Heart right ventricle (tissue), 16 donors: ENCODE measurements at regions not wholly inside any gene's neighbourhood (a gene's known extent, or its start where the extent isn't known, plus 50 kb on each side); places are given as distances from the start of the nearest gene placed in this dataset.

Experiments
- ATAC-seq, 8 donors: fragments of 200-7000 bp; cut with Tn5 transposase; one replicate each; pipeline ENCODE4 v1.9.1; 2020; ENCODE audit warnings: mild to moderate bottlenecking in 8 of 8, moderate library complexity in 8 of 8, moderate number of reproducible peaks in 1 of 8
- DNase-seq, 2 donors: peaks; one replicate each; pipeline ENCODE4 v3.0.0-alpha.2; 2020
- H3K27ac ChIP-seq, 10 donors: fragments of 200-600 bp; sonication (generic) in 2 of 10; one replicate each; pipeline versions ENCODE4 v1.5.0 to v1.8.0; 2020 to 2022; ENCODE audit warnings: mild to moderate bottlenecking in 3 of 10
- H3K27me3 ChIP-seq, 7 donors: fragments of 200-600 bp; one replicate each; pipeline ENCODE4 v1.8.0; 2021 to 2022; ENCODE audit warnings: mild to moderate bottlenecking in 2 of 7
- H3K36me3 ChIP-seq, 9 donors: fragments of 200-600 bp; sonication (generic) in 1 of 9; one replicate each; pipeline versions ENCODE4 v1.5.0 to v1.8.0; 2020 to 2022; ENCODE audit warnings: mild to moderate bottlenecking in 2 of 9
- H3K4me1 ChIP-seq, 9 donors: fragments of 200-600 bp; sonication (generic) in 1 of 9; one replicate each; pipeline versions ENCODE4 v1.5.0 to v1.8.0; 2020 to 2022; ENCODE audit warnings: mild to moderate bottlenecking in 4 of 9
- H3K4me3 ChIP-seq, 10 donors: fragments of 200-600 bp; sonication (generic) in 2 of 10; one replicate each; pipeline versions ENCODE4 v1.5.0 to v1.8.0; 2020 to 2022; ENCODE audit warnings: mild to moderate bottlenecking in 7 of 10, moderate library complexity in 2 of 10
- H3K9me3 ChIP-seq, 11 donors: fragments of 200-600 bp in 10 of 11; sonication (generic) in 2 of 11; one replicate each; pipeline versions ENCODE4 v1.5.0 to v1.8.0; 2013 to 2022; ENCODE audit warnings: mild to moderate bottlenecking in 2 of 11, control low read depth in 1 of 11, moderate library complexity in 1 of 11
- WGBS, 2 donors: extraction: QIAGEN DNeasy Blood & Tissue Kit; methylation state at CpG; one replicate each; pipeline ENCODE4 v1.1.7; 2013; ENCODE audit warnings: inconsistent platforms in 1 of 2; 5-methylcytosine and 5-hydroxymethylcytosine counted together
- intact Hi-C, 10 donors: fragments of 100-400 bp; cut with DNase I; formaldehyde crosslinking; loops; one replicate each; pipeline versions ENCODE4 v1.11.1 to v1.14.2; 2022
- TF ChIP-seq, protein P1 (sequence below), 9 donors: fragments of 200-600 bp; sonication (generic) in 2 of 9; IDR thresholded peaks; one replicate each; pipeline versions ENCODE4 v1.5.0 to v1.8.0; 2021 to 2022; ENCODE audit warnings: antibody characterized with exemption in 9 of 9, mild to moderate bottlenecking in 5 of 9, moderate library complexity in 1 of 9
- donor health status: Arrhythmogenic right ventricular cardiomyopathy.
- donor health status: ischemic (EF 13 %, LVEDD 7.1; RV severe dilation, severe dysfunction).
- donor health status: healthy with polysubstance abuse.
- donor health status: DM: no; HTN: yes; CAD: no.
- donor health status: DM: no; HTN: no; CAD: no.
- donor health status: ischemic (EF 25% LVEDD 6.9; RV normal size, moderate dysfunction).
- donor health status: ischemic (EF 25% LVEDD 5.7; RV mildly dilated, moderate dysfunction).
- donor health status: healthy.
- donor health status: DM: yes; HTN: yes; CAD: no.
- donor health status: Ischemic cardiomyopathy.
- donor health status: ischemic (EF 35%, LVEDD 5.7; RV mildly dilated, moderate dysfunction).
- donor health status: nonischemic (EF 11% LVEDD 7.7; RV severe dilation, severe dysfunction).
- donor health status: DM: yes; HTN: yes; CAD: no.
- donor health status: PGD.
- donor health status: ischemic (EF 29% LVEDD 5.4; RV normal size, mild dysfunction).
- donor health status: nonischemic (EF 23%, LVEDD 6.1; RV moderate dilation, normal function).

DNA sequence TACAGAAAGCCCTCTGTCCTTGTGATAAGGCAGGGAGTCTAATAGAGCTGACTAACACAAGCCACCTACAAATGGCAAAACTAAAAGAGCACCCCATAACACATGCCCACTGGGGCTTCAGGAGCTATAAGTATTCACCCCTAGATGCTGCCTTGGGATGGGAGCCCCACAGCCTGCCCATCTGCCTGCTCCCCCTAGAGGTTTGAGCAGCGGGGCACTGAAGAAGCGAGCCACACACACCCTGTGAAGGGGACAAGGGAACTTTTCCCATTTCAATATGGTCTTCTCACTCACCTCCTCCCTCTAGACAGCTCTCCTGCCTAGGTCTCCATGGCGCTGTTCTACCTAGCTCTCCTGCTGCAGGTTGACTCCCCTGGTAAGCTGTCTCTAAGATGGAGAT is 261.0 kb downstream of the SHQ1 start:
- Histone ChIP-seq H3K4me1 (peaks cover 0 to 12% (median 0%) of the 10 kb centered on the region in 9 donors), H3K36me3 (no peaks in the 10 kb centered on the region), H3K27ac (no peak overlapping the region), H3K27me3 (no peaks in the 10 kb centered on the region), H3K9me3 (no peaks in the 10 kb centered on the region), H3K4me3 (no peak overlapping the region)
- 96 to 98% methylated on average over 3 of the region's 3 CpGs for WGBS, 2 donors
- TF ChIP-seq, protein P1, sequence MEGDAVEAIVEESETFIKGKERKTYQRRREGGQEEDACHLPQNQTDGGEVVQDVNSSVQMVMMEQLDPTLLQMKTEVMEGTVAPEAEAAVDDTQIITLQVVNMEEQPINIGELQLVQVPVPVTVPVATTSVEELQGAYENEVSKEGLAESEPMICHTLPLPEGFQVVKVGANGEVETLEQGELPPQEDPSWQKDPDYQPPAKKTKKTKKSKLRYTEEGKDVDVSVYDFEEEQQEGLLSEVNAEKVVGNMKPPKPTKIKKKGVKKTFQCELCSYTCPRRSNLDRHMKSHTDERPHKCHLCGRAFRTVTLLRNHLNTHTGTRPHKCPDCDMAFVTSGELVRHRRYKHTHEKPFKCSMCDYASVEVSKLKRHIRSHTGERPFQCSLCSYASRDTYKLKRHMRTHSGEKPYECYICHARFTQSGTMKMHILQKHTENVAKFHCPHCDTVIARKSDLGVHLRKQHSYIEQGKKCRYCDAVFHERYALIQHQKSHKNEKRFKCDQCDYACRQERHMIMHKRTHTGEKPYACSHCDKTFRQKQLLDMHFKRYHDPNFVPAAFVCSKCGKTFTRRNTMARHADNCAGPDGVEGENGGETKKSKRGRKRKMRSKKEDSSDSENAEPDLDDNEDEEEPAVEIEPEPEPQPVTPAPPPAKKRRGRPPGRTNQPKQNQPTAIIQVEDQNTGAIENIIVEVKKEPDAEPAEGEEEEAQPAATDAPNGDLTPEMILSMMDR (IDR thresholded peaks at IDR 0.05), result no peak
- ATAC-seq (no peak), DNase-seq (no peak)
- intact Hi-C loops, result no loop called here

DNA sequence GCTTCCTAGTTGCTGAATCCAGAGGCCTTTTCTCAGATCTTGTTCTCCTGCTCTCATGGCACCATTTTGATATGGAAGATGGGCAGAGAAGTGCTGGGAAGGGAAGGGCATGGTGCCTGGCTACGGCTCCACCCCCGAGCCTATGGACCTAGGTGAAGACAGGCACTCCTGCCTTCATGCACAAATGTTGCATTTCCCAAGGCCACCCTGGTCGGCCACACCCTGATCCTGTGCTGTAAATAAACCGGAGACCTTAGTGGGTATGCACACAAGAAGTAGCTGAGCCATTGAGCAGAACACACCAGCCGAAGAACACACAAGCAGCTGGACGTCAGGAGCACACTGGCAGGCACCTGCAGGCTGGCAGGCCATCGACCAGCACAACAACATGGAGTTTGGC is 261.6 kb downstream of the SHQ1 start:
- 93 to 96% methylated on average over 7 of the region's 7 CpGs for WGBS, 2 donors
- Histone ChIP-seq H3K9me3 (no peaks in the 10 kb centered on the region), H3K4me3 (no peak overlapping the region), H3K27me3 (no peaks in the 10 kb centered on the region), H3K27ac (no peak overlapping the region), H3K36me3 (no peaks in the 10 kb centered on the region), H3K4me1 (peaks cover 0 to 10% (median 0%) of the 10 kb centered on the region in 9 donors)
- intact Hi-C loops, result no loop called here
- DNase-seq (no peak), ATAC-seq (no peak)
- TF ChIP-seq, protein P1 (IDR thresholded peaks at IDR 0.05), result no peak

DNA sequence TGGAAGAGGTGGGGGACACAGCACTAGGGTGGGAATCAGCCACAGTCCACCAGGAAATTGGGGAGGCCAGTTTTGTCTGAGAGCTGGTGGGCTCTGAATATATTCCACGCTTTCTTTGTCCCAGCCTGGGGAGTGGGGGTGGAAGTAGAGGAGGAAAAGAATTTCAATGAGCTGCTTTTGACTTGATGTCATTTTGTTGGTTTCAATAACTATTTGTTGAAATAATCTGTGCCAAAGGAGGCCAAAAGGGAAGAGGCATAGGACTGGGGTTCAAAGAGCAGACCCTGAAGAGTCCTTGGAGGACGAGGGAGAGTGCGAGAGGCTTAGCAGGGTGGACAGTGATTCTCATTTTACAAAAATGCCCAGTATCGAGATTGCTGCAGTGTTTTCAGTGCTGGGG is 262.3 kb downstream of the SHQ1 start:
- ATAC-seq (no peak), DNase-seq (no peak)
- 85 to 86% methylated on average over 4 of the region's 4 CpGs for WGBS, 2 donors
- Histone ChIP-seq H3K36me3 (no peaks in the 10 kb centered on the region), H3K9me3 (no peaks in the 10 kb centered on the region), H3K4me3 (no peak overlapping the region), H3K4me1 (peaks cover 0 to 3% (median 0%) of the 10 kb centered on the region in 9 donors), H3K27me3 (no peaks in the 10 kb centered on the region), H3K27ac (no peak overlapping the region)
- intact Hi-C loops, result no loop called here
- TF ChIP-seq, protein P1 (IDR thresholded peaks at IDR 0.05), result no peak

DNA sequence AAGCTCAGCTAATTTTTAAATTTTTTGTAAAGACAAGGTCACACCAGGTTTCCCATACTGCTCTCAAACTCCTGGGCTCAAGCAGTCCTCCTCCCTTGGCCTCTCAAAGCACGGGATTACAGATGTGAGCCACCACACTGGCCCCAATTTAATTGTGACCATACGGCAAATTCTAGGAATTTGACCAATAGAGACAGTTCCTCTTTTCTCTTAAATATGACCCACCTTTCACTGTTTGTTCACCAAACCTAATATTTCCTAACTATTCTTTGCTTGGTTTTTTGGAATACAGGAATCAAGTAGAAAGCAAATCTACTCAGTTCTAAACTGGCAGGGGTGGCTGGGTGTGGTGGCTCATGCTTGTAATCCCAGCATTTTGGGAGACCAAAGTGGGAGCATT is 264.0 kb downstream of the SHQ1 start:
- Histone ChIP-seq H3K4me3 (no peak overlapping the region), H3K36me3 (no peaks in the 10 kb centered on the region), H3K27me3 (no peaks in the 10 kb centered on the region), H3K9me3 (no peaks in the 10 kb centered on the region), H3K4me1 (no peaks in the 10 kb centered on the region), H3K27ac (no peak overlapping the region)
- DNase-seq, result no peak
- 93% methylated on average over 2 of the region's 2 CpGs for WGBS, 2 donors
- TF ChIP-seq, protein P1 (IDR thresholded peaks at IDR 0.05), result no peak
- ATAC-seq, result no peak
- intact Hi-C loops, result no loop called here

DNA sequence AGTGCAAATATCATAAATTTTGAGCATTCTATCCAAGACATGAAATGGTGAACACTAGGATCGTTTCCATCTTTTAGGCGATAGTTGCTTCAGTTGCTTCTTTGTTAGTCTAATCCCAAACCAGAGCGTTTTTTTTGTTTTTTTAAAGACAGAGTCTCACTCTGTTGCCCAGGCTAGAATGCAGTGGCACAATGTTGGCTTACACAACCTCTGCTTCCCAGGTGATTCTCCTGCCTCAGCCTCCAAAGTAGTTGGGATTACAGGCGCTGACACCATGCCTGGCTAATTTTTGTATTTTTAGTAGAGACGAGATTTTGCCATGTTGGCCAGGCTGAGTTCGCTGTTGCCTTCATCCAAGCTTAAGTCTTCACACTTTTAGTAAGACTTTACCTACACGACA is 265.3 kb downstream of the SHQ1 start:
- H3K27me3 ChIP-seq, result no peaks in the 10 kb centered on the region
- intact Hi-C loops, result no loop called here
- no peak overlapping the region for H3K4me3 ChIP-seq
- DNase-seq (no peak), ATAC-seq (no peak)
- TF ChIP-seq, protein P1 (IDR thresholded peaks at IDR 0.05), result no peak
- H3K4me1 ChIP-seq, result no peaks in the 10 kb centered on the region
- H3K9me3 ChIP-seq, result no peaks in the 10 kb centered on the region
- H3K36me3 ChIP-seq, result no peaks in the 10 kb centered on the region
- no peak overlapping the region for H3K27ac ChIP-seq
- 95 to 97% methylated on average over 7 of the region's 7 CpGs for WGBS, 2 donors
